MM.1S (cell line): ENCODE measurements at regions not wholly inside any gene's neighbourhood (a gene's known extent, or its start where the extent isn't known, plus 50 kb on each side); places are given as distances from the start of the nearest gene placed in this dataset.

Source experiments
- DNase-seq: peaks from one replicate; pipeline ENCODE4 v3.0.0-alpha.2; 2015
- H2AFZ ChIP-seq: fragments of 300-600 bp; sonication (generic); 2 replicates; pipeline ENCODE4 v1.6.0; 2016; ENCODE audit warnings: antibody characterized with exemption, low read length
- H3F3A ChIP-seq: fragments of 300-600 bp; sonication (generic); 2 replicates; pipeline ENCODE4 v1.6.1; 2016; ENCODE audit warnings: mild to moderate bottlenecking, antibody characterized with exemption, low read length, moderate library complexity, mixed read lengths; ENCODE audit not compliant: insufficient read depth
- H3K27ac ChIP-seq: fragments of 300-600 bp; sonication (generic); 2 replicates; pipeline ENCODE4 v1.5.1; 2016; ENCODE audit warnings: mild to moderate bottlenecking, low read length
- H3K27me3 ChIP-seq: fragments of 300-600 bp; sonication (generic); replicated peaks from 2 replicates; pipeline ENCODE4 v1.6.0; 2016; ENCODE audit warnings: low read length; ENCODE audit not compliant: insufficient read depth
- H3K36me3 ChIP-seq: fragments of 300-600 bp; sonication (generic); replicated peaks from 2 replicates; pipeline ENCODE4 v1.6.1; 2016; ENCODE audit warnings: mild to moderate bottlenecking, low read length, mixed read lengths; ENCODE audit not compliant: insufficient read depth
- H3K4me1 ChIP-seq: fragments of 300-600 bp; sonication (generic); 2 replicates; pipeline ENCODE4 v1.6.1; 2016; ENCODE audit warnings: low read length, mixed read lengths
- H3K4me2 ChIP-seq: fragments of 300-600 bp; sonication (generic); 2 replicates; pipeline ENCODE4 v1.6.0; 2016; ENCODE audit warnings: low read depth, low read length
- H3K4me3 ChIP-seq: fragments of 300-600 bp; sonication (generic); 2 replicates; pipeline ENCODE4 v1.5.1; 2016; ENCODE audit warnings: low read length, mixed read lengths
- H3K79me2 ChIP-seq: fragments of 300-600 bp; sonication (generic); 2 replicates; pipeline ENCODE4 v1.6.1; 2016; ENCODE audit warnings: mixed run types, low read length, mixed read lengths
- H3K9ac ChIP-seq: fragments of 300-600 bp; sonication (generic); 2 replicates; pipeline ENCODE4 v1.6.1; 2016; ENCODE audit warnings: low read length, mixed read lengths
- H3K9me2 ChIP-seq: fragments of 300-600 bp; sonication (generic); replicated peaks from 2 replicates; pipeline ENCODE4 v1.6.1; 2016; ENCODE audit warnings: mild to moderate bottlenecking, low read length, mixed read lengths; ENCODE audit not compliant: insufficient read depth
- H3K9me3 ChIP-seq: fragments of 300-600 bp; sonication (generic); replicated peaks from 2 replicates; pipeline ENCODE4 v1.6.1; 2016; ENCODE audit warnings: mild to moderate bottlenecking, low read length, mixed read lengths; ENCODE audit not compliant: insufficient read depth
- H4K20me1 ChIP-seq: fragments of 300-600 bp; sonication (generic); 2 replicates; pipeline ENCODE4 v1.6.1; 2016; ENCODE audit warnings: mild to moderate bottlenecking, low read length, moderate library complexity, mixed read lengths; ENCODE audit not compliant: insufficient read depth
- EZH2 ChIP-seq: fragments of 300-600 bp; sonication (generic); optimal IDR thresholded peaks from 2 replicates; pipeline ENCODE3; 2017; ENCODE audit warnings: low read depth, mild to moderate bottlenecking, antibody characterized with exemption, low read length, mixed read lengths
- EZH2phosphoT487 ChIP-seq: fragments of 300-600 bp; sonication (generic); IDR thresholded peaks from 2 replicates; pipeline ENCODE4 v1.6.1; 2018; ENCODE audit warnings: antibody characterized with exemption, low read length
- TF ChIP-seq, protein P1 (sequence below): fragments of 300-600 bp; sonication (generic); IDR thresholded peaks from 2 replicates; pipeline ENCODE4 v1.5.1; 2016; ENCODE audit warnings: antibody characterized with exemption, low read length, mixed read lengths

DNA sequence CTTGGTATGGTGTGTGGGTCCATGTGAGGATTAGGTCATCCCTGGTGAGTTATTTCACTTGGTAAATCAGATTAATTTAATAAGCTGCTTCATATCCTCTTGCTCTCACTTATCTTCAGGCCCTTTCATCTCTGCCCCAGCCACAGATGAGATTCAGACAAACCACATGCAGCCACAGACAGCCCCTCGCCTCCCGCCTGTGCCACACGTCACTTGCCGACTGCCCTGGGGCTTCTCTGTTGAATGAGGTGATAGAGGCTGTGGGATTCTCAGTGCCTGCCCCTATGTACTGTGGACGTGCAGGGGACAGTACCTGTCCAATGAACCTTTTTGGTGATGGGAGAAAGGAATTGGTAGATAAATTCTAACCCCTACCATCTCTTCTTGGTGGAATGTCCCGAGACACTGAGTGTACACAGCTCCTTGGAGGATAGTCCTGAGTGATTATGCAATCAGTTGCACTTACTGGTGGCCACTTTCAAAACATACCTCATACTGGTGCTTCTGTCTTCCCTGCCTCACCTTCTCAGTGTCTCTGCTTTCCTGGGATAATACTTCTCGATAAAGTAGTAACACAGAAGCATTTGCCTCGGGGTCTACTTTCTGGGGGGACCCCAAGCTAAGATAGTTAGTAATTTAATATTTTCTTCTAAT lies 248.7 kb downstream of the TTC6 start:
- Histone ChIP-seq H3K4me3 (no peak overlapping the region), H3K27me3 (no peaks in the 10 kb centered on the region), H3K36me3 (no peaks in the 10 kb centered on the region), H3K9me3 (no peaks in the 10 kb centered on the region), H3K4me2 (no peak overlapping the region), H3K9me2 (no peaks in the 10 kb centered on the region), H3F3A (no peaks in the 10 kb centered on the region), H2AFZ (no peak overlapping the region), H3K27ac (no peak overlapping the region), H3K4me1 (no peaks in the 10 kb centered on the region), H3K79me2 (no peaks in the 10 kb centered on the region), H4K20me1 (no peaks in the 10 kb centered on the region), H3K9ac (no peak overlapping the region)
- no peak for DNase-seq
- TF ChIP-seq EZH2: no peak

DNA sequence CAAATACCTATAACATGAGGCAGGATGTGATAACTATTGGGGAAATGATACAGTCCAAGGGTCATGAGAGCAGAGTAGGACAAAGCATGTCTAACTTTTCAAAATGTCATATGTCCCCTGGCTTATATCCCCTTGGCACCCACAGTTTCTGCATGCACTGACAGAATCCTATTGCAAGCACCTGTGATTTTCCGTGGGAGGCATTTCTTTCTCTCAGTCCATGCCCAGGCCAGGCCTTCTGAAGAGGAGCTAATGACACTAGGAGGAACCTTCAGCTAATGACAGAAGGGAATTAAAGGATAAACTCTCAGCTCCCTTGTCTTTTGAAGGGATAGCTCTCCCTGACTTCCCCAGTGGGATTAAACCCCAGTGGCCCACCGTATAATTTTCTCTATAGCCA lies 249.2 kb downstream of the TTC6 start:
- TF ChIP-seq EZH2phosphoT487 (no peak), EZH2 (no peak)
- TF ChIP-seq, protein P1, sequence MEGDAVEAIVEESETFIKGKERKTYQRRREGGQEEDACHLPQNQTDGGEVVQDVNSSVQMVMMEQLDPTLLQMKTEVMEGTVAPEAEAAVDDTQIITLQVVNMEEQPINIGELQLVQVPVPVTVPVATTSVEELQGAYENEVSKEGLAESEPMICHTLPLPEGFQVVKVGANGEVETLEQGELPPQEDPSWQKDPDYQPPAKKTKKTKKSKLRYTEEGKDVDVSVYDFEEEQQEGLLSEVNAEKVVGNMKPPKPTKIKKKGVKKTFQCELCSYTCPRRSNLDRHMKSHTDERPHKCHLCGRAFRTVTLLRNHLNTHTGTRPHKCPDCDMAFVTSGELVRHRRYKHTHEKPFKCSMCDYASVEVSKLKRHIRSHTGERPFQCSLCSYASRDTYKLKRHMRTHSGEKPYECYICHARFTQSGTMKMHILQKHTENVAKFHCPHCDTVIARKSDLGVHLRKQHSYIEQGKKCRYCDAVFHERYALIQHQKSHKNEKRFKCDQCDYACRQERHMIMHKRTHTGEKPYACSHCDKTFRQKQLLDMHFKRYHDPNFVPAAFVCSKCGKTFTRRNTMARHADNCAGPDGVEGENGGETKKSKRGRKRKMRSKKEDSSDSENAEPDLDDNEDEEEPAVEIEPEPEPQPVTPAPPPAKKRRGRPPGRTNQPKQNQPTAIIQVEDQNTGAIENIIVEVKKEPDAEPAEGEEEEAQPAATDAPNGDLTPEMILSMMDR: no peak
- Histone ChIP-seq H4K20me1 (no peaks in the 10 kb centered on the region), H2AFZ (no peak overlapping the region), H3K36me3 (no peaks in the 10 kb centered on the region), H3K4me3 (no peak overlapping the region), H3K9me2 (no peaks in the 10 kb centered on the region), H3K27ac (no peak overlapping the region), H3K79me2 (no peaks in the 10 kb centered on the region), H3K4me1 (no peaks in the 10 kb centered on the region), H3F3A (no peaks in the 10 kb centered on the region), H3K9me3 (no peaks in the 10 kb centered on the region), H3K27me3 (no peaks in the 10 kb centered on the region), H3K4me2 (no peak overlapping the region), H3K9ac (no peak overlapping the region)
- no peak for DNase-seq

DNA sequence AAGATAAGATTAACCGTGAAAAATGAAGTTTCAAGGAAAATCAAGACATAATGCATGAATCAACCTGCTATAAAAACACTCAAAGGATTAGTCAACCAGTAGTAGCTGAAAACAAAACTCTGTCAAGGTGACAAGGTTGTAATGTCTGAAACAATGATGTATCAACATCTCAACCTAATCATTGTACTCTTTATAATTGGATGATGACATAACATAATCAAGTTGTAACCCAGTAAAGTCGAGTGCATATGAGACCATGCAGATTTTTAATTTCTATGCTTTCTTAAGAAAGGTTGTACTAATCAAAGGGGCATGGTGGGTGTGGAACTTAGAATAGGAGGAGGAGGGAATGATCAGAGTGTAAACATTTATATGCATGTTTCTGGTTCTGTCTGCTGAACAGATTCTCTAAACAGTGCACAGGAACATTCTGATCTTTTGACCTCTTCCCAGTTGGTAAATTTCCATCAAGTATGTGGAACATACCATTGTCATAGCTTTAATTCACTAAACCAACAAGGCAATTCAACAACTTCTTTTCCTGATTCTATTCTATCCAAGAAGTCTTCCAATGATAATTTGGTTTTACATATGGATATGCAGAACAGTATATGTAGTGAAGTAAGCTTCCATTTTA lies 253.7 kb downstream of the TTC6 start:
- no peaks in the 10 kb centered on the region for H3K4me1 ChIP-seq
- H3K9me2 ChIP-seq: no peaks in the 10 kb centered on the region
- no peaks in the 10 kb centered on the region for H3K27me3 ChIP-seq
- DNase-seq: no peak
- no peaks in the 10 kb centered on the region for H3K36me3 ChIP-seq
- H3F3A ChIP-seq: no peaks in the 10 kb centered on the region
- no peaks in the 10 kb centered on the region for H3K79me2 ChIP-seq
- H2AFZ ChIP-seq: no peak overlapping the region
- H3K27ac ChIP-seq: no peak overlapping the region
- H3K9me3 ChIP-seq: no peaks in the 10 kb centered on the region
- no peak overlapping the region for H3K4me2 ChIP-seq
- no peaks in the 10 kb centered on the region for H4K20me1 ChIP-seq
- no peak overlapping the region for H3K4me3 ChIP-seq
- TF ChIP-seq EZH2 (no peak), EZH2phosphoT487 (no peak)
- TF ChIP-seq, protein P1: no peak
- H3K9ac ChIP-seq: no peak overlapping the region

DNA sequence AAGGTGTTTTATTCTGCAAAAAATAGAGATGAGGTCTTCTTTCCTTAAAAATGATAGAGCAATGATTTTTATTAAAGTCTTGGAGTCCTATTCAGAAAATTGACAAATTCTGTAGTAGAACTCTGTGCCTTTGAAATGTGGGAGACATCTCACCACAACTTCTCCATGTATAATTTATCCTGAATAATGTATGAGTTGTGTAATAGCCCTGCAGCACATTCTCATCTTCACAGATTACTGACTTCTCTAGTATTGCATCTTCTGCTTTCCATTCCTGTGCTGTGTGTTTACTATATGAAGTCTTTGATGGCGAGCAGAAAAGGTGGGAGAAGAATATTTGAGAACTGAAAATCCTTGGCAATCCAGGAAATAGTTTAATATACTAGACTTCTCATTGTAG lies 255.6 kb downstream of the TTC6 start:
- H3K9ac ChIP-seq: no peak overlapping the region
- H3K79me2 ChIP-seq: no peaks in the 10 kb centered on the region
- no peaks in the 10 kb centered on the region for H3K36me3 ChIP-seq
- DNase-seq: no peak
- no peak overlapping the region for H3K4me3 ChIP-seq
- no peaks in the 10 kb centered on the region for H3K4me1 ChIP-seq
- no peak overlapping the region for H2AFZ ChIP-seq
- H3K9me2 ChIP-seq: no peaks in the 10 kb centered on the region
- no peaks in the 10 kb centered on the region for H3K9me3 ChIP-seq
- H3K27ac ChIP-seq: no peak overlapping the region
- no peaks in the 10 kb centered on the region for H4K20me1 ChIP-seq
- TF ChIP-seq, protein P1: no peak
- TF ChIP-seq EZH2 (no peak), EZH2phosphoT487 (no peak)
- no peak overlapping the region for H3K4me2 ChIP-seq
- no peaks in the 10 kb centered on the region for H3K27me3 ChIP-seq
- H3F3A ChIP-seq: no peaks in the 10 kb centered on the region
